H1 (cell line): ENCODE measurements at regions not wholly inside any gene's neighbourhood (a gene's known extent, or its start where the extent isn't known, plus 50 kb on each side); places are given as distances from the start of the nearest gene placed in this dataset.

ENCODE experiments used
- CTCF ChIA-PET: fragments of 300-600 bp; sonication (Branson Sonifier 250); formaldehyde crosslinking; loops from one replicate; lab custom pipeline; 2021; ENCODE audit not compliant: partially characterized antibody; lab: Charles Lee
- POLR2A ChIA-PET: fragments of 300-600 bp; sonication (Branson Sonifier 250); formaldehyde crosslinking; loops from one replicate; lab custom pipeline; 2021; ENCODE audit warnings: inconsistent platforms; ENCODE audit not compliant: partially characterized antibody; lab: Charles Lee
- DNase-seq, 2 experiments: peaks; one replicate each; pipeline versions ENCODE4 v3.0.0 to v3.0.0-alpha.2; 2010 to 2022; ENCODE audit warnings: low spot score in 2 of 2, low read depth in 1 of 2, mixed read lengths in 1 of 2
- FAIRE-seq: peaks from 2 replicates; lab custom pipeline; 2011; peaks lifted over from hg19 to GRCh38; lab: Jason Lieb, UNC
- H2AFZ ChIP-seq: 2 replicates; pipeline ENCODE4 v1.8.1; 2012; ENCODE audit warnings: low read length, inconsistent platforms
- H2AK5ac ChIP-seq: 2 replicates; pipeline ENCODE4 v1.6.1; 2013; ENCODE audit warnings: low read depth, low read length
- H2BK120ac ChIP-seq: replicated peaks from 2 replicates; pipeline ENCODE3; 2013; ENCODE audit warnings: low read depth, low read length, inconsistent platforms
- H2BK12ac ChIP-seq: 2 replicates; pipeline ENCODE4 v1.6.1; 2013; ENCODE audit warnings: low read depth, low read length
- H2BK15ac ChIP-seq: 2 replicates; pipeline ENCODE4 v1.6.1; 2013; ENCODE audit warnings: low read length
- H2BK20ac ChIP-seq: 2 replicates; pipeline ENCODE4 v1.6.1; 2013; ENCODE audit warnings: low read length
- H2BK5ac ChIP-seq: 2 replicates; pipeline ENCODE4 v1.6.1; 2013; ENCODE audit warnings: low read depth, low read length
- H3K14ac ChIP-seq: 2 replicates; pipeline ENCODE4 v1.6.1; 2013; ENCODE audit warnings: inconsistent platforms; ENCODE audit not compliant: insufficient read length
- H3K18ac ChIP-seq: 2 replicates; pipeline ENCODE4 v1.6.1; 2013; ENCODE audit warnings: low read length; ENCODE audit errors: extremely low read depth
- H3K23ac ChIP-seq: 2 replicates; pipeline ENCODE4 v1.6.1; 2013; ENCODE audit warnings: inconsistent platforms; ENCODE audit not compliant: insufficient read length
- H3K23me2 ChIP-seq: 2 replicates; pipeline ENCODE4 v1.6.1; 2013; ENCODE audit warnings: low read depth, low read length
- H3K27ac ChIP-seq: 2 replicates; pipeline ENCODE4 v1.6.1; 2011; ENCODE audit warnings: low read depth, low read length, inconsistent platforms
- H3K27me3 ChIP-seq, 4 experiments: replicated peaks in 1 of 4; 1 replicate in 1 of 4; 2 replicates in 3 of 4; pipeline versions ENCODE4 v1.6.1 to v1.8.1; 2011 to 2013; ENCODE audit warnings: low read length in 3 of 4, mild to moderate bottlenecking in 3 of 4, inconsistent platforms in 2 of 4, mixed read lengths in 2 of 4, moderate library complexity in 1 of 4; ENCODE audit not compliant: control insufficient read depth in 3 of 4, insufficient read depth in 3 of 4; ENCODE audit errors: extremely low read depth in 1 of 4
- H3K36me3 ChIP-seq, 4 experiments: 2 replicates each; pipeline versions ENCODE4 v1.6.1 to v1.8.1; 2011 to 2013; ENCODE audit warnings: mild to moderate bottlenecking in 4 of 4, low read length in 3 of 4, moderate library complexity in 2 of 4, control low read depth in 1 of 4, inconsistent platforms in 1 of 4; ENCODE audit not compliant: insufficient read depth in 4 of 4, control insufficient read depth in 2 of 4
- H3K4ac ChIP-seq: replicated peaks from 2 replicates; pipeline ENCODE3; 2013; ENCODE audit warnings: low read length, low read depth, mixed read lengths, inconsistent platforms; ENCODE audit not compliant: insufficient read length
- H3K4me1 ChIP-seq, 4 experiments: replicated peaks in 1 of 4; 1 replicate in 1 of 4; 2 replicates in 3 of 4; pipeline versions ENCODE4 v1.6.1 to v1.8.1; 2011 to 2013; ENCODE audit warnings: low read length in 3 of 4, inconsistent platforms in 2 of 4, mixed read lengths in 1 of 4; ENCODE audit not compliant: insufficient read depth in 4 of 4, control insufficient read depth in 3 of 4
- H3K4me2 ChIP-seq, 2 experiments: 2 replicates each; pipeline versions ENCODE4 v1.6.1 to v1.8.1; 2011 to 2013; ENCODE audit warnings: low read depth in 2 of 2, low read length in 2 of 2, control low read depth in 1 of 2, inconsistent platforms in 1 of 2, mild to moderate bottlenecking in 1 of 2; ENCODE audit not compliant: insufficient read depth in 1 of 2
- H3K4me3 ChIP-seq, 4 experiments: fragments of 200-600, 300-600 bp in 1 of 4; sonication (generic), shearing (Covaris generic), sonication (Bioruptor Twin) in 1 of 4; 2 replicates each; pipeline versions ENCODE4 v1.5.1 to v1.8.1; 2011 to 2016; ENCODE audit warnings: low read length in 4 of 4, low read depth in 3 of 4, control low read depth in 2 of 4, inconsistent platforms in 2 of 4, mild to moderate bottlenecking in 2 of 4, mixed read lengths in 1 of 4, moderate library complexity in 1 of 4; ENCODE audit not compliant: insufficient read depth in 2 of 4; ENCODE audit errors: extremely low read depth in 1 of 4
- H3K56ac ChIP-seq: replicated peaks from 2 replicates; pipeline ENCODE3; 2013; ENCODE audit warnings: low read depth, mild to moderate bottlenecking, mixed read lengths, low read length, inconsistent platforms; ENCODE audit not compliant: insufficient read length
- H3K79me1 ChIP-seq: 2 replicates; pipeline ENCODE4 v1.6.1; 2013; ENCODE audit warnings: low read depth, low read length, control low read depth
- H3K79me2 ChIP-seq, 2 experiments: 2 replicates each; pipeline versions ENCODE4 v1.6.1 to v1.8.1; 2012 to 2013; ENCODE audit warnings: low read length in 2 of 2, mild to moderate bottlenecking in 2 of 2, inconsistent platforms in 1 of 2; ENCODE audit not compliant: insufficient read depth in 2 of 2, control insufficient read depth in 1 of 2
- H3K9ac ChIP-seq, 4 experiments: replicated peaks in 1 of 4; 1 replicate in 1 of 4; 2 replicates in 3 of 4; pipeline versions ENCODE4 v1.6.1 to v1.8.1; 2011 to 2013; ENCODE audit warnings: low read depth in 3 of 4, low read length in 3 of 4, control low read depth in 2 of 4, mild to moderate bottlenecking in 2 of 4, moderate library complexity in 2 of 4, inconsistent platforms in 1 of 4; ENCODE audit errors: extremely low read depth in 1 of 4
- H3K9me3 ChIP-seq, 2 experiments: 2 replicates each; pipeline versions ENCODE4 v1.6.1 to v1.8.1; 2012 to 2013; ENCODE audit warnings: mild to moderate bottlenecking in 2 of 2, moderate library complexity in 2 of 2, control low read depth in 1 of 2, inconsistent platforms in 1 of 2, low read depth in 1 of 2, low read length in 1 of 2, mixed read lengths in 1 of 2; ENCODE audit not compliant: insufficient read depth in 2 of 2
- H4K20me1 ChIP-seq, 2 experiments: replicated peaks in 1 of 2; 2 replicates each; pipeline versions ENCODE3 to v1.8.1; 2011 to 2013; ENCODE audit warnings: inconsistent platforms in 2 of 2, low read length in 2 of 2, mild to moderate bottlenecking in 1 of 2; ENCODE audit not compliant: insufficient read depth in 2 of 2, control insufficient read depth in 1 of 2
- H4K5ac ChIP-seq: 2 replicates; pipeline ENCODE4 v1.6.1; 2013; ENCODE audit warnings: low read length, low read depth, mixed read lengths, inconsistent platforms; ENCODE audit not compliant: insufficient read length
- H4K8ac ChIP-seq: 2 replicates; pipeline ENCODE4 v1.8.0; 2013; ENCODE audit warnings: mild to moderate bottlenecking, moderate library complexity, low read length, inconsistent platforms; ENCODE audit not compliant: insufficient read depth; ENCODE audit errors: extremely low read depth
- H4K91ac ChIP-seq: replicated peaks from 2 replicates; pipeline ENCODE3; 2013; ENCODE audit warnings: low read length, mixed read lengths, inconsistent platforms; ENCODE audit not compliant: insufficient read length
- PHF8 ChIP-seq: fragments of 200-600 bp; sonication (generic); conservative IDR thresholded peaks from 2 replicates; pipeline ENCODE4 v1.7.1; 2012; ENCODE audit warnings: low read depth, mild to moderate bottlenecking, inconsistent platforms, low read length, moderate library complexity
- POU5F1 ChIP-seq: IDR thresholded peaks from 2 replicates; pipeline ENCODE4 v1.6.1; 2011; ENCODE audit warnings: low read depth, mild to moderate bottlenecking, low read length, moderate library complexity
- SRF ChIP-seq: IDR thresholded peaks from 2 replicates; pipeline ENCODE4 v1.6.1; 2011; ENCODE audit warnings: mild to moderate bottlenecking, low read depth, low read length, moderate library complexity
- ZNF274 ChIP-seq: IDR thresholded peaks from 2 replicates; pipeline ENCODE4 v1.7.0; 2012; ENCODE audit warnings: low read length, borderline replicate concordance; ENCODE audit errors: extremely low read depth

DNA sequence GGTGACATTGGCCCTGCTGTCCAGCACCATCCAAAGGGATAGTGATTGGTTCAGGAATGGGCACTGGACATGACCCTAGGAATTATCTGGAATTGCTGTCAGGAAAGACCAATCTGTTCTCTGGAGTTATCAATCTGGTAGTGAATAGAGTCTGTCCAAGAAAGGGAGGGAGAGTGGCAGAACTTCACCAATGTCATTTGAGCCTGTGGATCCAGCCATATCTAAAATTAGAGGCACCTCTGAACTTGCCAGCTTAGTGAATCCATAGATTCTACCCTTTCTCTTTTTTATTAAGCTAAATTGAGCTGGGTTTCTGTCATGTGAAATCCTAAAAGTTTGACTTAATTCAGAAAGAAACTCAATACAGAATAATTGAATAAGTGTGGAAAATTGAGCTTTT, 93.9 kb downstream of the NKX2-1 start:
- H3K4ac ChIP-seq, result no peak overlapping the region
- H4K91ac ChIP-seq, result no peak overlapping the region
- no peaks in the 10 kb centered on the region for H3K9me3 ChIP-seq
- no peaks in the 10 kb centered on the region for H3K23me2 ChIP-seq
- CTCF ChIA-PET, result no interaction called here
- H2BK15ac ChIP-seq, result no peak overlapping the region
- peaks cover 0 to 13% (median 5%) of the 10 kb centered on the region in 4 experiments; a peak in 3 of 7 replicates for H3K4me1 ChIP-seq
- no peaks in the 10 kb centered on the region for H3K36me3 ChIP-seq
- no peak overlapping the region for H3K56ac ChIP-seq
- no peaks in the 10 kb centered on the region for H4K20me1 ChIP-seq
- POLR2A ChIA-PET, result no interaction called here
- H3K27ac ChIP-seq, result no peak overlapping the region
- no peak overlapping the region for H3K23ac ChIP-seq
- no peak for TF ChIP-seq ZNF274
- no peak for TF ChIP-seq PHF8
- TF ChIP-seq POU5F1, result no peak
- TF ChIP-seq SRF, result no peak
- no peak overlapping the region for H2BK20ac ChIP-seq
- no peak overlapping the region for H3K4me3 ChIP-seq
- H4K5ac ChIP-seq, result no peak overlapping the region
- no peak overlapping the region for H2AK5ac ChIP-seq
- H3K18ac ChIP-seq, result no peak overlapping the region
- H3K14ac ChIP-seq, result no peak overlapping the region
- H2AFZ ChIP-seq, result no peak overlapping the region
- no peak overlapping the region for H3K9ac ChIP-seq
- no peak overlapping the region for H2BK5ac ChIP-seq
- no peaks in the 10 kb centered on the region; a peak in 1 of 7 replicates for H3K27me3 ChIP-seq
- no peak overlapping the region for H4K8ac ChIP-seq
- no peaks in the 10 kb centered on the region for H3K79me1 ChIP-seq
- H2BK120ac ChIP-seq, result no peak overlapping the region
- no peak overlapping the region for H2BK12ac ChIP-seq
- DNase-seq, result no peak
- no peak for FAIRE-seq
- H3K79me2 ChIP-seq, result no peaks in the 10 kb centered on the region
- H3K4me2 ChIP-seq, result no peak overlapping the region
